HG03066 (cell line): ENCODE measurements at regions not wholly inside any gene's neighbourhood (a gene's known extent, or its start where the extent isn't known, plus 50 kb on each side); places are given as distances from the start of the nearest gene placed in this dataset.
"Not testable (repeated sequence)": the region's sequence is repeated elsewhere in the genome, so short reads cannot be mapped to it uniquely, and the experiment has no call there.

ENCODE experiments used
- ATAC-seq: cut with Tn5 transposase; IDR thresholded peaks from one replicate; pipeline ENCODE4 v1.9.1; 2021; ENCODE audit warnings: low read depth; ENCODE audit not compliant: unreplicated experiment

DNA sequence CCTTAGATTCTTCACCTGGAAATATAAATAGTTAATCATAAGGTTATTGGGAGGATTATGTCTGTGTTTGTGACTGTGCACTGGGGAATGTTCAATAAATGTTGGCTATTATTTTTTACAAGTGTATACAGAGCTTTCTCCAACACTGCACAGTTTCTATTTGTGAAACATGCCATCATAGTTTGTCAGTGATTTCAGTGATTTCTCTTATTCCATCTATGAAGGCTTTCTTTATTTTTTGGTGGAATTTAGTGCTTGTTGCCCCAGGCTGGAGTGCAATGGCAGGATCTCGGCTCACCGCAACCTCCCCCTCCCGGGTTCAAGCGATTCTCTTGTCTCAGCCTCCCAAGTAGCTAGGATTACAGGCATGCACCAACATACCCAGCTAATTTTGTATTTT is 545.0 kb upstream of the GRM7 start:
- ATAC-seq = no peak

DNA sequence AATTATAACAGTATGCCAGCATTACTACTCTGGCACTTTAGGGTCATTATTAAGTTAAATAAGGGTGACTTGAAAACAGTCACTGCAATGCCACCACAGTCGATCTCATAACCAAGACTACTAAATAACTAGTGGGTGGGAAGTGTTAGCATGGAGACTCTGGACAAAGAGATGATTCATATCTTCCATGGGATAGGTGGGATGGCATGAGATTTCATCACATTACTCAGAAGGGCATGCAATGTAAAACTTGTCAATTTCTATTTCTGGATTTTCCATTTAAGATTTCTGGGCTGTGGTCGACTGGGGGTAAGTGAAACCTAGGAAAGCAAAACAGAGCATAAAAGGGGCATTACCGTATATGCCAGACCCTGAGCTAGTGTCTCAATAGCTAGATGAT is 538.9 kb upstream of the GRM7 start:
- ATAC-seq = no peak

DNA sequence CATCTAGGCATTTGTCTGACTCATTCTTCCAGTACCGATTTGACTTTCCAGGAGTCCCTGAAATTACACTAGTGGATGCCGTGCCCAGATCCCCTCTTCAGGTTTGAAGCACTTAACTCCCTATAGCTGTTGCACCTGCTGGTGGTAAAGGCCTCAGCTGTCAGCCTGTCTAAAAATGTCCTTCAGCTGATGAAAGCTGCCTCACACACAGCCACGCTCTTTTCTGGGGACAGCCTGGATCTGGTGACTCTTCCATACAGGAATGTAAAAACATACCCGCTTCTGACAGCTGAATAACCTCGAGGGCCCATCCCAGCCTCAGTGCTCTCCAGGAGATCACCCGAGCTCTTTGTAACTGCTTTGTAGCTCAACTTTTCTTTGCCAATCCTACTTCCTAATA is 534.1 kb upstream of the GRM7 start:
- no peak for ATAC-seq

DNA sequence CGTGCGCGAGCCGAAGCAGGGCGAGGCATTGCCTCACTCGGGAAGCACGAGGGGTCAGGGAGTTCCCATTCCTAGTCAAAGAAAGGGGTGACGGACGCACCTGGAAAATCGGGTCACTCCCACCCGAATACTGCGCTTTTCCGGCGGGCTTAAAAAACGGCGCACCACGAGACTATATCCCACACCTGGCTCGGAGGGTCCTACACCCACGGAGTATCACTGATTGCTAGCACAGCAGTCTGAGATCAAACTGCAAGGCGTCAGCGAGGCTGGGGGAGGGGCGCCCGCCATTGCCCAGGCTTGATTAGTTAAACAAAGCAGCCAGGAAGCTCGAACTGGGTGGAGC is 520.0 kb upstream of the GRM7 start:
- not testable (repeated sequence) for ATAC-seq

DNA sequence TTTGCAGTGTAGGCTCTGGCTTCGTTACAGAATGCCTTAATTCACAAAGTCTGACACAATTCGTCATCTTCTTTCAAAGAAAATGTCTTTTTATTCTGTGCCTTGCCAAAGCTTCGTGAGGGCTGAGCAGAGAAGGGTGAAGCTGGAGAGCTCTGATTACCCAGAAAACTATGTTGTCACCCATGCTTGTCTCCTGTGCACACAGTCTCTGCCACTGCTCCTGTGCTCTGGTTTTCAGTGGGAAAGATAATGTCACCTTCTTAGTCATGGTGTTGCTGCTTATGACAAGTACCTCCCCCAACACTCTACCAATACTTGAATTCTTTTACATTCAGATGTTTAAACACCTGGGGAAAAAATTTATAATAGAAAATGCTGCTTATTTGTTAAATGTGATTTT is 509.2 kb upstream of the GRM7 start:
- no peak for ATAC-seq

DNA sequence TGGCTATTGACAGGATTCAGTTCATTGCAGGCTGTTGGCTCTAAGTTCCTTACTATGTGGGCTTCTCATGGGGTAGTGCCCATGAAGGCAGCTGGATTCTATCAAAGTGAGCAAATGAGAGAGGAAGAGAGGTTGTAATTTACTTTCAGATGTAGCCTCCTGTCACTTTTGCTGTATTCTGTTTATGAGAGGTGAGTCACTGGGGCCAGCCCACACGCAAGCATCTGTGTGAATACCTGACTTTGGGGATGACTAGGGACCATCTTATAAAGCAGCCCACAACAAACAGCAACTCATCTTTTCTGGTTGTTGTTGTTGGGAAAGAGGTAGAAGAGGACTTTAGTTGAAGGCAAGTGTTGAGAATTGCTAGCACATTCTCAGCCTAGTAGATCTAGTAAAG is 506.3 kb upstream of the GRM7 start:
- no peak for ATAC-seq

DNA sequence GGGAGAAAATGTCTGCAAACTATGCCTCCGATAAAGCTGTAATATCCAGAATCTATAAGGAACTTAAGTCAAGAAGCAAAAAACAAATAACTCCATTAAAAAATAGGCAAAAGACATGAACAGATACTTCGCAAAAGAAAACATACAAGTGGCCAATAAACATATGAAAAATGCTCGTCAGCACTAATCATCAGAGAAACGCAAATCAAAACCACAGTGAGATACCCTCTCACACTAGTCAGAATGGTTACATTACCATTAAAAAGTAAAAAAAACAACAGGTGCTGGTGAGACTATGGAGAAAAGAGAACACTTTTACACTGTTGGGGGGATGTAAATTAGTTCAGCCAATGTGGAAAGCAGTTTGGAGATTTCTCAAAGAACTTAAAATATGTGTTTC is 498.5 kb upstream of the GRM7 start:
- no peak for ATAC-seq

DNA sequence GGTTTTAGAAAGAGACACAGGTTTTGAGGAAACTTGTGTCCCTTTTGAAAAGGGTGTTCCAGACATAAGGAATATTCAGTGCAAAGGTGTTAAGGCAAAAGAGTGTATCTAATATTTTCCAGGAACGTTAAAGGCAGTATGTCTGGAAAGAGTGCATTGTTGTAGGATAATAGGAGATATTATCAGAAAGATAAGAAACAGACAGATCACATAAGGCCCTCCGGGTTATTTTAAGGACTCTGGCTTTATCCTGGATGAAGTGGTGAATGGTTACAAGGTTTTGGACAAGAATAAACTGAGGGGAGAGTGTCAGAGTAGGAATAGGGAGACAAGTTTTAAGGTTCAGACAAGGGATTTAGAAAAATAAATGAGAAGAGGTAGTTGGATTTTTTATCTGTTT is 493.7 kb upstream of the GRM7 start:
- ATAC-seq = no peak

DNA sequence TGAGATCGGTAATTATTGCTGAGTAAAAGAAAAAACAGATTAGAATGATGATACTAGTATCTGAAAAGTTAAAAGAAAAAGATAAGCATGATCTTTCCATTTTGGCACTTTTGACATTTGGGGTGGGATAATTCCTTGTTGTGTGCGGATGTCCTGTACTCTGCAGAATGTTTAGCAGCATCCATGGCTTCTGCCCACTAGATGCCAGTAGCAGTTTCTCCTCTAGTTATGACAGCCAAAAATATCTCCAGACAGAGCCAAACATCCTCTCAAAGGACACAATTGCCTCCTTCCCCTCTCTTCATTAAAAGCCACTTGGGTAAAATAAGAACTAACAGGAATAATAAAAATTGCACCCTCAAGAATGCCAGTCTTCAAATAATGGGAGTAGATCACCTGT is 468.8 kb upstream of the GRM7 start:
- no peak for ATAC-seq

DNA sequence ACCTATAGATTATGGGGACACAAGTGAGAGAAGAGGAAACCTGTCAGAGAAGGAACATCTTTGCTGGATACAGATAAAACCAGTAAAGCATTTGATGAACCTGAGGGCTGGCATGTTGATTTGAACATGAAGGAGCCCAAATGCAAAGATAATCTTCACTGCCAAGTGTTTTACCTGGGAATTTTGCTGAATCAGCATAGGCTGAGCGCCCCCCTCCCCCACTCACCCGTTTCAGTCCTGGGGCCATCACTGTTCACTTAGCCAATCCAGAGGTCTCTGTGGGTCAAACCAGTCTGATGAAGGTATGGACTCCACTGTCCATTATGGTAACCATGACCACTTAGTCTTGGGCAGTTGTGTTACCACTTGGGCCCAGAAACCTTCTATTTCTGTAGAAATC is 466.0 kb upstream of the GRM7 start:
- no peak for ATAC-seq

DNA sequence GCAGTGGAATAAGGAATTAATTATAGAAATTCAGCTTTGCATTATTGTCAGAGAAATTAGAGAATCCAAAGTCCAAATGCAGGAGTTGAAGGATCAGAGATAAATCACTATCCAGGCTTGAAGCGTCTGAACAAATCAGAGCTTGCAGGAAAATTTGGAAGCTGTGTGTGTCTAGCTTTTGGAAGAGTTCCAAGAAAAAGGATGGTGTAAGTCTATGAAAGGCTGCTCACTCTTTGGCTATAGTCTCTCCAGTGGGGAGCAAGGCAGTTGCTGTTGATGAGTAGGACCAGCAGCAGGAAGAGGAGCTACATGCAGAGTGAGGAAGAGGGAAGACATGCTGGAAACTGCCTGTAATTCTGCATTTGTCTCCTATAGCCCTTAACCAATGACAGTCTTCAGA is 464.3 kb upstream of the GRM7 start:
- ATAC-seq = no peak

DNA sequence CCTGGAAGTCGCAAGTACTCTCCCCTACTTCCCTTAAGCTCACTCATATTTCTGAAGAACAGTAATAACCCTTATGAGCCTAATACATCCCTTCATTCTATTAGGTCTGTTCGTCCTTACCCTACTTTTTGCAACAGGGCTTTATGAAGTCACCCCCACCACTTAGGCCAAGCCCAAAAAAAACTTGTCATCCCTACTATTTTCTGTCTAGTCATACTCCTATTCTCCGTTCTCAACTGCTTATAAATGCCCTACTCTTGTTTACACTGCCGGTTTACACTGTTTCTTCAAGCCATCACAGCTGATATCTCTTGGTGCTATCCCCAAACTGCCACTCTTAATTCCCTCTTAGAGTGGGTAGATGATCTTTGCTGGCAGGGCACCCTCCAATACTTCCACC is 458.2 kb upstream of the GRM7 start:
- not testable (repeated sequence) for ATAC-seq

DNA sequence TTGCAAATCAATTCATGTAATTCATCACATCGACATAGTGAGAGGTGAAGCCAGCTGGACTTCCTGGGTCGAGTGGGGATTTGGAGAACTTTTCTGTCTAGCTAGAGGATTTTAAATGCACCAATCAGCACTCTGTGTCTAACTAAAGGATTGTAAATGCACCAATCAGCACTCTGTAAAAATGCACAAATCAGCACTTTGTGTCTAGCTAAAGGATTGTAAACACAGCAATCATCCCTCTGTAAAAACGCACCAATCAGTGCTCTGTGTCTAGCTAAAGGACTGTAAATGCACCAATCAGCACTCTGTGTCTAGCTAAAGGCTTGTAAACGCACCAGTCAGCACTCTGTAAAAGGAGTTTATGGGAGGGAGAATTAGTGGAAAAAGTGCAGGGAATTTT is 454.0 kb upstream of the GRM7 start:
- not testable (repeated sequence) for ATAC-seq

DNA sequence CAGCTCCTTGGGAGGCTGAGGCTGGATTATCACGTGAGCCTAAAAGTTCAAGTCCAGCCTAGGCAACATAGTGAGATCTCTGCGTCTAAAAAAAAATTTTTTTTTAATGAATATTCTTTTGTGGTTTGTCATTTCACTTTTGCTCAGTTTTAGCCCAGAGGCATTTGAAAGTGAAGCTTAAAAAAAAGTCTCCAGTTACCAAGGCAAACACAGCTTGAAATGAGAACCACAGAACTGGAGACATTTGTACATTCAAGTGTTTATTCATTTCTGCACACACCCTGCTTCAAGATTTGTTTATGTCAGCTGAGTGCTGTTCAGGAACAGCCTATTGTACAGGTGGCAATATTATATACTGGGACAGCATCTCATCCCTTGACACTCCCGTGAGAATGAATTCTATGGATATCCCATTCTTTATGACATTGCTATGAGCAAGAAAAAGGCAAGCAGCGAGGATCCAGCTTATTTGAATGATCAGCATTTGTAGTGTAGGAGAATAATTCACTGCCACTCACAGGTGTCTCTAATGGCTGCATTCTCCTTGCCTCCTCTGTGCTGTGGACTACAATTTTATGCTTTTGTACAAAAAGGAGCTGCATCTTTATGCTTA is 444.8 kb upstream of the GRM7 start:
- no peak for ATAC-seq

DNA sequence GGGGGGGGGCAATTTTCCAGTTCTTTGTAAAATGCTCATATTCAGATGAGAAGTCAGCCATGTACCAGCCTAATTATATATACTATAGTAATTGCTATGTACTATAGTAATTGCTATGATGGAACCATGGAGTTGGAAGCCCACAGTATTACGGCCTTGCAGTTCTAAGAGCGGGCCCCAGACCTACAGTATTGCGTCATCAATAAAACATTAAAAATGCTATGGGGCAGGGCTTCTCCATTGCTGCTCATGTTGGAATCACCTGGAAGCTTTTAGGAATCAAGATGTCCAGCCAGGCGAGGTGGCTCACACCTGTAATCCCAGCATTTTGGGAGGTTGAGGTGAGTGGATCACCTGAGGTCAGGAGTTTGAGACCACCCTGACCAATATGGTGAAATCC is 443.7 kb upstream of the GRM7 start:
- no peak for ATAC-seq

DNA sequence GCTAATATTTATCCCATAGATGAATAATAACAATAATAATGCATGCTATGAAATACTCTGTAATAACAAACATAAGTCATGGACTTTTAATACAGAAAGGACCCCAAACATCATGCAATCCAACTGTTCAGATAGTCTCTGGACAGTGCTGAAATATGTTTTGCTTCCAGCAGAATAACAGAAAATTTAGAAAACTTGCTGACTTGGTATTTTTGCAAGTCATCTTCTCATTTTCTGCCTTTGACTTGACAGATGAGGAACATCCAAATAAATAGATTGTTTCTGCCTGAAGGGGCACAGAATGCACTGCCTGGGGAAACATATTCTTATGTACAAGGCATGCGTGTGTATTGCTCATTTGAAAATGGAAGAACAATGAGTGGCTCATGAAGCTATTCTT is 442.4 kb upstream of the GRM7 start:
- no peak for ATAC-seq

DNA sequence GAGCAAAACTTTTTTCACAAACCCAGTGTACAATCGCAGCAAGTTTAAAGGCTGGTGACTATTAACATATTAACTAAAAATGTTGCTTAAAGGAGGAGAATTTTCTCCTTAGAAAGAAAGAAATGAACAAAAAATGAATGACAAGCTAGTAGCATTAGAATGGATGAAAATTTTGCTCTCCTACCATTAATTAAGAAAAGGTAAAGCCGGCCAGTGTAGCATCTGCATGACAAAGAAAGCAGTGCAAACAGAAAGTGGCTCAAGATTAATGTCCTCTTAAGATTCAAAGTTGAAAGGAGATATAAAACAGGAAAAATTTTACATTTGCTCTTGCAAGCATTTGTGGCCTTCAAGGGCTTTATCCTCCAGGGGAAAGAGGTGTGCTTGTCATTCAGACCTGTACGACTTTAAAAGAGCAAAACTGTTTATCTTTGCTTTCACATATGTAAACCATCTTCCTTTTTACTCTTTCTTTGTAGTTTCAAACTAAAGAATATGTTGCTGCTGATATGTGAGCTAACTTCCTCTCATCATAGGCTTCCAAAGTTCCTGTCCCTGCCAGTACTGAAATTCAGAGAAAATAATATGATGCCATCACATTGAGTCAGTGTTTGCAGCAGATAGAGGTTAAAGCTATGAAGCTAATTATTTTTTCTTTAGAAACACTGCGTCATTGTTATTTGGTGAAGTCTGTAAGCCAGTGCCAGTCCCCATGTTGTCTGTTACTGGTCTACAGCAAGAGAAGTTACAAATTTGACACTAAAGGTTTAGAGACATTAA is 439.1 kb upstream of the GRM7 start:
- no peak for ATAC-seq

DNA sequence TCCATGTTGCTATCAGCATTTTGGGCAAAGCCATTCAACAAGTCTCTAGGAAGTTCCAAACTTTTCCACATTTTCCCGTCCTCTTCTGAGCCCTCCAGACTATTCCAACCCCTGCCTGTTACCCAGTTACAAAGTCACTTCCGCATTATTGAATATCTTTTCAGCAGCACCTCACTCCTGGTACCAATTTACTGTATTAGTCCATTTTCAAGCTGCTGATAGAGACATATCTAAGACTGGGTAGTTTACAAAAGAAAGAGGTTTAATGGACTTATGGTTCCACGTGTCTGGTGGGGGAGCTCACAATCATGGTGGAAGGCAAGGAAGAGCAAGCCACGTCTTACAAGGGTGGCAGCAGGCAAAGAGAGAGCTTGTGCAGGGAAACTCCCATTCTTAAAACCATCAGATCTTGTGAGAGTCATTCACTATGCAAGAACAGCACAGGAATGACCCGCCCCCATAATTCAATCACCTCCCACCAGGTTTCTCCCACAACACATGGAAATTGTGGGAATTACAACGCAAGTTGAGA is 435.6 kb upstream of the GRM7 start:
- no peak for ATAC-seq

DNA sequence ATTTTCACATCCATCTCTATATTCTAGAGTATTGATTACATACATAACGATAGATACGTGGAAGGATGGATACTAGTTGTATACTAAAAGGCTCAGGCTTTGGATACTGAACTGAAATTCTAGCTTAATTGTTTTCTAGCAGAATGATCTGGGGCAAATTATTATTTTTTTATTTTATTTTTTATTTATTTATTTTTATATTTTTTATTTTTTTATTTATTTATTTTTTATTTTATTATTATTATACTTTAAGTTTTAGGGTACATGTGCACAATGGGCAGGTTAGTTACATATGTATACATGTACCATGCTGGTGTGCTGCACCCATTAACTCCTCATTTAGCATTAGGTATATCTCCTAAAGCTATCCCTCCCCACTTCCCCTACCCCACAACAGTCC is 432.6 kb upstream of the GRM7 start:
- not testable (repeated sequence) for ATAC-seq

DNA sequence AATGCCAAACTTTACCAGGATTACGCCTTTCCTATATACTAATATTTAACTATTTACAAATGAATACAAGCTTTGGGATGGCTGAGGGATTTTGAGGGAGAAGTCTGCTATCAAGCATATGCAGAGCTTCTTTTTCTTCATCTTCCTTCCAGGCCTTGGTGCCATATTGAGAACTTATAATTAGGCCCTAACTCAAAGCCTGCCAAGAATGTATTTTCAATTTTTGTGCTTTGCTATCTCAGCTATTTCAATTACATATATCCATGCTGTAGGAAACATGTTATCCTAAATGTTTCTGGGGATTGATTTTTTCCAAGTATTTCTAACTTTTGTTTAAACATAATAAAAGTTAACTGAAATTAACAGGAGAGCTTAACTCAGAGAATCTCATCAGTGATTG is 425.0 kb upstream of the GRM7 start:
- ATAC-seq = no peak

DNA sequence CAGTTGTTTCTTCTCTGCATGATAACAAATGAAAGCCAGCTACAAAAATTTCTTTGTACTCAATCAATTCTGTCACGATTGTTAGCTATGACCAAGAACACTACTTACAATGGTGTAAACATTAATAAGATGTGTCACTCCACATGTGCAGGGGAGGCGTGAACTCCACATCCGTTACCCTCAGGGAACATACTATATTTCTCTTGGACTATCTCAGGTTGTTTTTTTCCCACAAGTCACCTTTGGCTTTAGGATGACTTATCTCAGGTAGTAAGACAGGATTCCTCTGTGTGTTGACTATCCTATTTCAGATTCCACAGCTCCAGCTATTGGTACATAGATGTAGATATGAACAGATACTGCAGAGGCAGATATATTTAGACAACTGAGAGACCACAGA is 423.3 kb upstream of the GRM7 start:
- no peak for ATAC-seq

DNA sequence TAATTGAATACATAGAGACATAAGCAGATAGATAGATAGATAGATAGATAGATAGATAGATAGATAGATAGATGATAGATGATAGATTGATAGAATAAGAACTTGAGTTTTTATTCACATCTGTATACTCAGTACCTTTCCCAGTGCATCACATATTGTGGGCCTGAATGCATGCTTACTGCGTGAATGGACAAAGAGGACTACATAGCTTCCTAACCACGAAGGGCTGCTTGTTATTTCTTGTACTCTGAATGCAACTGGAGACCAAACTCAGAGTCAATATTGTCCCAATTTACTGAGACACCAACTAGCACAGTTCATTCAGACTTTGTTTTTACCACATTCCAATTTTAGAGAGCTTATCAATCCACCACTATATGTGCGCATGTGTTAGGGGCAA is 422.9 kb upstream of the GRM7 start:
- no peak for ATAC-seq
